Testis (tissue), 2 donors: ENCODE measurements at regions not wholly inside any gene's neighbourhood (a gene's known extent, or its start where the extent isn't known, plus 50 kb on each side); places are given as distances from the start of the nearest gene placed in this dataset.

Experiments
- POLR2A ChIP-seq: fragments of 450-650 bp; IDR thresholded peaks from one replicate; pipeline ENCODE4 v1.6.1; 2017; ENCODE audit warnings: antibody characterized with exemption, mild to moderate bottlenecking, moderate library complexity
- TF ChIP-seq, protein P1 (sequence below), 3 experiments: fragments of 450-650 bp in 2 of 3; fragments of 200-600 bp in 1 of 3; sonication (generic) in 1 of 3; IDR thresholded peaks; one replicate each; pipeline ENCODE4 v1.5.1; 2016 to 2019; ENCODE audit warnings: antibody characterized with exemption in 3 of 3, mild to moderate bottlenecking in 2 of 3, moderate library complexity in 1 of 3

DNA sequence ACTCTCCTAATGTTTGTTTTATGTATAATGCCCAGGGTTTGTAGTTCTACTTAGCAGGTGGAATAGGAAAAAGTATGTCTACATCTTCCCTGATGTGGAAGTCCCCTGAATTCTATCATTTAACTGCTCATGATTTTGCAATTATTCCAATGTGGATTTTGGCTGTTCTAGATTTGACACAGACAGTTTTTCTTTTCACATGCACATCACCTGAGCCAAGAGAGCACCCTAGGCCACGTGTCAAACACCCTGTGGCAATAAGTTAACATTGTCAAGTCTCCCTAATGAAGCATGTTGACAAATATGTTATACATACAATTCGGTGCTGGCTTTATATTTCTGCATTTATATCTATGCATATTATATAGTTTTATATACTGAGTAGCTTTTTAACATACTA, 70.0 kb upstream of the SUCLG2 start:
- TF ChIP-seq, protein P1, sequence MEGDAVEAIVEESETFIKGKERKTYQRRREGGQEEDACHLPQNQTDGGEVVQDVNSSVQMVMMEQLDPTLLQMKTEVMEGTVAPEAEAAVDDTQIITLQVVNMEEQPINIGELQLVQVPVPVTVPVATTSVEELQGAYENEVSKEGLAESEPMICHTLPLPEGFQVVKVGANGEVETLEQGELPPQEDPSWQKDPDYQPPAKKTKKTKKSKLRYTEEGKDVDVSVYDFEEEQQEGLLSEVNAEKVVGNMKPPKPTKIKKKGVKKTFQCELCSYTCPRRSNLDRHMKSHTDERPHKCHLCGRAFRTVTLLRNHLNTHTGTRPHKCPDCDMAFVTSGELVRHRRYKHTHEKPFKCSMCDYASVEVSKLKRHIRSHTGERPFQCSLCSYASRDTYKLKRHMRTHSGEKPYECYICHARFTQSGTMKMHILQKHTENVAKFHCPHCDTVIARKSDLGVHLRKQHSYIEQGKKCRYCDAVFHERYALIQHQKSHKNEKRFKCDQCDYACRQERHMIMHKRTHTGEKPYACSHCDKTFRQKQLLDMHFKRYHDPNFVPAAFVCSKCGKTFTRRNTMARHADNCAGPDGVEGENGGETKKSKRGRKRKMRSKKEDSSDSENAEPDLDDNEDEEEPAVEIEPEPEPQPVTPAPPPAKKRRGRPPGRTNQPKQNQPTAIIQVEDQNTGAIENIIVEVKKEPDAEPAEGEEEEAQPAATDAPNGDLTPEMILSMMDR (IDR thresholded peaks at IDR 0.05): no peak
- TF ChIP-seq POLR2A: no peak
